HCT116 (cell line): ENCODE measurements at regions not wholly inside any gene's neighbourhood (a gene's known extent, or its start where the extent isn't known, plus 50 kb on each side); places are given as distances from the start of the nearest gene placed in this dataset.
"Not testable (repeated sequence)": the region's sequence is repeated elsewhere in the genome, so short reads cannot be mapped to it uniquely, and the experiment has no call there.

Experiments
- POLR2A ChIP-seq: IDR thresholded peaks from 2 replicates; pipeline ENCODE4 v1.7.0; 2011; ENCODE audit warnings: borderline replicate concordance; ENCODE audit not compliant: insufficient read depth, insufficient read length; ENCODE audit errors: extremely low read depth
- TF ChIP-seq, protein P1 (sequence below), 3 experiments: fragments of 200-600 bp in 1 of 3; sonication (generic) in 1 of 3; IDR thresholded peaks in 2 of 3; conservative IDR thresholded peaks in 1 of 3; 2 replicates each; pipeline ENCODE4 v1.5.1; 2012 to 2017; ENCODE audit warnings: low read depth in 2 of 3, low read length in 2 of 3, antibody characterized with exemption in 1 of 3, borderline replicate concordance in 1 of 3, control low read depth in 1 of 3, mild to moderate bottlenecking in 1 of 3, mixed read lengths in 1 of 3, mixed run types in 1 of 3, moderate library complexity in 1 of 3; ENCODE audit not compliant: insufficient read depth in 1 of 3

DNA sequence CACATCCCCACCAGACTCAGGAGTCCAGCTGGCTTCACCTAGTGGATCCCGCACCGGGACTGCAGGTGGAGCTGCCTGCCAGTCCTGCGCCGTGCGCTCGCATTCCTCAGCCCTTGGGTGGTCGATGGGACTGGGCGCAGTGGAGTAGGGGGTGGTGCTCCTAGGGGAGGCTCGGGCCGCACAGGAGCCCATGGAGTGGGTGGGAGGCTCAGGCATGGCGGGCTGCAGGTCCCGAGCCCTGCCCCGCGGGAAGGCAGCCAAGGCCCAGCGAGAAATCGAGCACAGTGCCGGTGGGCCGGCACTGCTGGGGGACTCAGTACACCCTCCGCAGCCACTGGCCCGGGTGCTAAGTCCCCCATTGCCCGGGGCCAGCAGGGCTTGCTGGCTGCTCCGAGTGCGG is 153.7 kb upstream of the NRIP1 start:
- TF ChIP-seq, protein P1, sequence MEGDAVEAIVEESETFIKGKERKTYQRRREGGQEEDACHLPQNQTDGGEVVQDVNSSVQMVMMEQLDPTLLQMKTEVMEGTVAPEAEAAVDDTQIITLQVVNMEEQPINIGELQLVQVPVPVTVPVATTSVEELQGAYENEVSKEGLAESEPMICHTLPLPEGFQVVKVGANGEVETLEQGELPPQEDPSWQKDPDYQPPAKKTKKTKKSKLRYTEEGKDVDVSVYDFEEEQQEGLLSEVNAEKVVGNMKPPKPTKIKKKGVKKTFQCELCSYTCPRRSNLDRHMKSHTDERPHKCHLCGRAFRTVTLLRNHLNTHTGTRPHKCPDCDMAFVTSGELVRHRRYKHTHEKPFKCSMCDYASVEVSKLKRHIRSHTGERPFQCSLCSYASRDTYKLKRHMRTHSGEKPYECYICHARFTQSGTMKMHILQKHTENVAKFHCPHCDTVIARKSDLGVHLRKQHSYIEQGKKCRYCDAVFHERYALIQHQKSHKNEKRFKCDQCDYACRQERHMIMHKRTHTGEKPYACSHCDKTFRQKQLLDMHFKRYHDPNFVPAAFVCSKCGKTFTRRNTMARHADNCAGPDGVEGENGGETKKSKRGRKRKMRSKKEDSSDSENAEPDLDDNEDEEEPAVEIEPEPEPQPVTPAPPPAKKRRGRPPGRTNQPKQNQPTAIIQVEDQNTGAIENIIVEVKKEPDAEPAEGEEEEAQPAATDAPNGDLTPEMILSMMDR (IDR thresholded peaks at IDR 0.05 in 2 of 3, conservative IDR thresholded peaks at IDR 0.05 in 1 of 3; ENCODE audit: borderline replicate concordance in 1 of 3, insufficient read depth in 1 of 3, low read depth in 2 of 3, low read length in 2 of 3) = not testable (repeated sequence)
- TF ChIP-seq POLR2A = not testable (repeated sequence)
